ENCODE measurements at regions not wholly inside any gene's neighbourhood (a gene's known extent, or its start where the extent isn't known, plus 50 kb on each side); places are given as distances from the start of the nearest gene placed in this dataset.

DNA sequence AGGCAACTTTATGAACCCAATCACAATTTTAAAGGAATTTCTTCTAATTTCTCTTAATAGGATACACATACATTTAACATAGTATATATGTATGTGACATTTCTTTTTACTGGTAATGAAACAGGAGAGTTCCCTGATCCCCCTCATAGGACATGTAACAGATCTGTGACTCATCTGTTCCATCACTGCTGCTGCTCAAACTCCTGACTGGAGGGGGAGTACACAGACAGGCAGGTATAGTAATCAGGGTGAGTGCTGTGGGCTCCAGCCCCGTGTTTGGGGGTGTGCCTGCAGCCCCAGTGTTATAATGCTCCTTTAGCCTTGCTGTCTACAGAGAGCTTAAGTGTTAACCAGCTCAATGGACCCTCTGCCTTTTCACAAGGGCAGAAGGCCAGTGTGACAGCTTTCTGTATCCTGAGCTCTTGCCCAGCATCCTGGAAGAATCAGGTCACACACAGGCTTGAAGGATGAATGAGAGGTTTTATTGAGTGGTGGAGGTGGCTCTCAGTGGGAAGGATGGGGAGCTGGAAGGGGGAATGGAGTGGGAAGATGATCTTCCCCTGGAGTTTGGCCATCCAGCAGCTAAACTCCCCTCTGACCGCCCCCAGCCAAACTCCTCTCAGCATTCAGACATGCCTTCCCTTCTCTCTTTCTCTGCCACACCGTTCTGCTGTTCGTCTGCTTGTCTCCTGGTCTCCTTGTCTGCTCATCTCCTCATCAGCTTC is 161.3 kb downstream of the ZNF608 start:
- Mint-ChIP-seq H3K4me1 (peaks cover 6% of the 10 kb centered on the region), H3K4me3 (no peak overlapping the region), H3K9me3 (peaks cover 0 to 13% (median 8%) of the 10 kb centered on the region in 7 donors), H3K27ac (no peak overlapping the region), H3K36me3 (no peaks in the 10 kb centered on the region), H3K27me3 (ENCODE audit: low read depth in 3 of 3) (peaks cover 0 to 4% (median 0%) of the 10 kb centered on the region in 3 donors)
- no peak overlapping the region for H2AFZ ChIP-seq (ENCODE audit: insufficient read depth, low read depth, low read length, poor library complexity, severe bottlenecking)
- TF ChIP-seq, protein P1, sequence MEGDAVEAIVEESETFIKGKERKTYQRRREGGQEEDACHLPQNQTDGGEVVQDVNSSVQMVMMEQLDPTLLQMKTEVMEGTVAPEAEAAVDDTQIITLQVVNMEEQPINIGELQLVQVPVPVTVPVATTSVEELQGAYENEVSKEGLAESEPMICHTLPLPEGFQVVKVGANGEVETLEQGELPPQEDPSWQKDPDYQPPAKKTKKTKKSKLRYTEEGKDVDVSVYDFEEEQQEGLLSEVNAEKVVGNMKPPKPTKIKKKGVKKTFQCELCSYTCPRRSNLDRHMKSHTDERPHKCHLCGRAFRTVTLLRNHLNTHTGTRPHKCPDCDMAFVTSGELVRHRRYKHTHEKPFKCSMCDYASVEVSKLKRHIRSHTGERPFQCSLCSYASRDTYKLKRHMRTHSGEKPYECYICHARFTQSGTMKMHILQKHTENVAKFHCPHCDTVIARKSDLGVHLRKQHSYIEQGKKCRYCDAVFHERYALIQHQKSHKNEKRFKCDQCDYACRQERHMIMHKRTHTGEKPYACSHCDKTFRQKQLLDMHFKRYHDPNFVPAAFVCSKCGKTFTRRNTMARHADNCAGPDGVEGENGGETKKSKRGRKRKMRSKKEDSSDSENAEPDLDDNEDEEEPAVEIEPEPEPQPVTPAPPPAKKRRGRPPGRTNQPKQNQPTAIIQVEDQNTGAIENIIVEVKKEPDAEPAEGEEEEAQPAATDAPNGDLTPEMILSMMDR (IDR thresholded peaks at IDR 0.05) = no peak
- no peak overlapping the region for H3K27ac ChIP-seq (ENCODE audit: low read depth in 1 of 2, low read length in 2 of 2)
- H3K4me3 ChIP-seq (replicated peaks in 1 of 3; ENCODE audit: low read depth in 2 of 3, low read length in 3 of 3) = no peak overlapping the region
- H3K36me3 ChIP-seq (replicated peaks in 1 of 2; ENCODE audit: control insufficient read depth in 1 of 2, insufficient read depth in 2 of 2, low read length in 2 of 2) = no peaks in the 10 kb centered on the region
- DNase-seq = no peak
- 86% methylated on average over 1 of the region's 4 CpGs for WGBS (ENCODE audit: insufficient coverage)
- H3K4me2 ChIP-seq (replicated peaks; ENCODE audit: extremely low read depth, low read length, poor library complexity, severe bottlenecking) = no peak overlapping the region
- no peaks in the 10 kb centered on the region for H3K79me2 ChIP-seq (ENCODE audit: insufficient read depth, low read length)
- peaks cover 0 to 8% of the 10 kb centered on the region in 2 donors for H3K9me3 ChIP-seq (replicated peaks in 1 of 2; ENCODE audit: control insufficient read depth in 1 of 2, insufficient read depth in 1 of 2, low read length in 2 of 2)
- no peak overlapping the region for H3K9ac ChIP-seq (ENCODE audit: insufficient read depth, low read length, poor library complexity, severe bottlenecking)
- H3K27me3 ChIP-seq (ENCODE audit: control insufficient read depth in 2 of 2, insufficient read depth in 2 of 2, low read length in 2 of 2) = no peaks in the 10 kb centered on the region
- no peaks in the 10 kb centered on the region for H3K4me1 ChIP-seq (ENCODE audit: control insufficient read depth in 1 of 2, insufficient read depth in 2 of 2, low read length in 2 of 2)
- H4K20me1 ChIP-seq (ENCODE audit: insufficient read depth, low read length) = no peaks in the 10 kb centered on the region
- intact Hi-C loops (cut with micrococcal nuclease) = no loop called here

DNA sequence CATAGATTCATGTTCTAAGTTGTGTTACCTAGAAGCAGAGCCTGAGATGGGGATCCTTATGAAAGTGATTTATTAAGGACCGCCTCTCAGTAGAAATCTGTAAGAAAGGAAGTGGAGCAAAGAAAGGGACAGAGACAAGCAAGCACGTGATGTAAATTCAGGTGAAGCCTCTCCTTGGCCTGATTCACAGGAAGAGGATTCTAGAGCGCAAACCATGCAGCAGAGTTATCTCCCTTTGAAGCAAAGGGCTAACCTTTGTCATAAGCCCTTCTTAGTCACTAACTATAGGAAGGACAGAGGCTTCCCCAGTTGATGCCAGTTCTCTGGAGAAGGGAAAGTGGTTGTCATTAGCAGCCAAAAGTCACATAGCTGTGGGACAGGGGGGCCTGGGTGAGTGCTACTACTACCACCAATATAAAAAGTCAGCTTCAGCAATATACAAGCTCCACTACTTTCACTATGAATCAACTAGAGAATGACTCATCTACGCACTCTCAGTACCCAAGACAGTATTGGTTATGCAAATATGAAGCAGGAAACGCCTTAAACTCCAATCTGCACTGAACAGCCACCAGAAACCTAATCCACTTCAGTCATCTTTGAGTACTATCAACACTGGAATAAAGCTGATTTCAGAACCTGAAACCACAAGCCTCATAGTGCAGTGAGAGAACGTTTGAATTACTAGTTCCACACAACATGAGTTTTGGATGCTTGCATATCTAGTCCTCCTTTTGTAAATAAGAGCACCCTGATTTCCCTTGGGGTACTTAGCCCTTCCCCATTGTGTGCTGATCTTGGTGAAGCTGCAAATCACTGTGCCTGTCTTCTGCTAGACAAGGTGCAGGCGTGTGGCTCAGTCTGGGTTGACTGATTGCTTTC is 162.7 kb downstream of the ZNF608 start:
- no peak overlapping the region for H2AFZ ChIP-seq (ENCODE audit: insufficient read depth, low read depth, low read length, poor library complexity, severe bottlenecking)
- Mint-ChIP-seq H3K4me3 (no peak overlapping the region), H3K27me3 (ENCODE audit: low read depth in 3 of 3) (peaks cover 0 to 6% (median 3%) of the 10 kb centered on the region in 3 donors), H3K36me3 (no peaks in the 10 kb centered on the region), H3K27ac (peak overlapping the region in 1 of 7 donors; percentile 61), H3K4me1 (peaks cover 6% of the 10 kb centered on the region), H3K9me3 (peaks cover 0 to 8% (median 8%) of the 10 kb centered on the region in 7 donors)
- WGBS (ENCODE audit: insufficient coverage) = 70% methylated on average over 5 of the region's 7 CpGs
- TF ChIP-seq, protein P1 (IDR thresholded peaks at IDR 0.05) = no peak
- peak; percentile 17 to 60 (median 26) for DNase-seq
- no peaks in the 10 kb centered on the region for H3K79me2 ChIP-seq (ENCODE audit: insufficient read depth, low read length)
- peaks cover 0 to 8% of the 10 kb centered on the region in 2 donors for H3K9me3 ChIP-seq (replicated peaks in 1 of 2; ENCODE audit: control insufficient read depth in 1 of 2, insufficient read depth in 1 of 2, low read length in 2 of 2)
- H3K4me1 ChIP-seq (ENCODE audit: control insufficient read depth in 1 of 2, insufficient read depth in 2 of 2, low read length in 2 of 2) = no peaks in the 10 kb centered on the region
- no peak overlapping the region for H3K4me3 ChIP-seq (replicated peaks in 1 of 3; ENCODE audit: low read depth in 2 of 3, low read length in 3 of 3)
- no peaks in the 10 kb centered on the region for H3K27me3 ChIP-seq (ENCODE audit: control insufficient read depth in 2 of 2, insufficient read depth in 2 of 2, low read length in 2 of 2)
- no peaks in the 10 kb centered on the region for H4K20me1 ChIP-seq (ENCODE audit: insufficient read depth, low read length)
- no peak overlapping the region for H3K4me2 ChIP-seq (replicated peaks; ENCODE audit: extremely low read depth, low read length, poor library complexity, severe bottlenecking)
- intact Hi-C loops (cut with micrococcal nuclease) = no loop called here
- H3K36me3 ChIP-seq (replicated peaks in 1 of 2; ENCODE audit: control insufficient read depth in 1 of 2, insufficient read depth in 2 of 2, low read length in 2 of 2) = no peaks in the 10 kb centered on the region
- no peak overlapping the region for H3K27ac ChIP-seq (ENCODE audit: low read depth in 1 of 2, low read length in 2 of 2)
- no peak overlapping the region for H3K9ac ChIP-seq (ENCODE audit: insufficient read depth, low read length, poor library complexity, severe bottlenecking)

All from CD14-positive monocyte (primary cell).